PC-3 (cell line): ENCODE measurements at regions not wholly inside any gene's neighbourhood (a gene's known extent, or its start where the extent isn't known, plus 50 kb on each side); places are given as distances from the start of the nearest gene placed in this dataset.

Experiments
- EZH2 ChIP-seq: fragments of 300-600 bp; sonication (generic); IDR thresholded peaks from one replicate; pipeline ENCODE4 v1.6.1; 2017; ENCODE audit warnings: antibody characterized with exemption, mild to moderate bottlenecking, low read length; ENCODE audit not compliant: unreplicated experiment
- EZH2phosphoT487 ChIP-seq: fragments of 300-600 bp; sonication (generic); IDR thresholded peaks from 2 replicates; pipeline ENCODE4 v1.6.1; 2018; ENCODE audit warnings: mild to moderate bottlenecking, antibody characterized with exemption, low read length, borderline replicate concordance
- TF ChIP-seq, protein P1 (sequence below): fragments of 300-600 bp; sonication (generic); conservative IDR thresholded peaks from 2 replicates; pipeline ENCODE4 v1.5.1; 2017; ENCODE audit warnings: antibody characterized with exemption, low read depth, mild to moderate bottlenecking, low read length

DNA sequence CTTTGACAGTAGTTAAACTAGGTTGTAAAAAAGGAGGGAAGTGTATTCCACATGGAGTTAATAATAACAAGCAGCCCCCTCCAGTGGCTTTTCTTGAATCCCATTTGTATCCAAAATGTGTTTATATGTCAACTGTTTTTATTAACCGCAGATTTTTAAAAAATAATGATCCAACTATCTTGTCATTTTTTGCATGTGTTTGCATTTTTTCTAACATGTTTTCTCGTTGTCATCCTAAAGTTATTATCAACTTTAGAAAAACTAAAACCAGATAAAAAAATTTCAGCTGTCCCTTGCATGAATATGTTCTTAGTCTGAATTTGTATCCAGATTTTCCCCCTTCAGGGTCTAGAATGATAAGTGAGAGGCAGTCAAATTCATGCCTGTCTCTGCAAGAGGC, 1063.3 kb downstream of the BCL11A start:
- TF ChIP-seq EZH2 (no peak), EZH2phosphoT487 (no peak)
- TF ChIP-seq, protein P1, sequence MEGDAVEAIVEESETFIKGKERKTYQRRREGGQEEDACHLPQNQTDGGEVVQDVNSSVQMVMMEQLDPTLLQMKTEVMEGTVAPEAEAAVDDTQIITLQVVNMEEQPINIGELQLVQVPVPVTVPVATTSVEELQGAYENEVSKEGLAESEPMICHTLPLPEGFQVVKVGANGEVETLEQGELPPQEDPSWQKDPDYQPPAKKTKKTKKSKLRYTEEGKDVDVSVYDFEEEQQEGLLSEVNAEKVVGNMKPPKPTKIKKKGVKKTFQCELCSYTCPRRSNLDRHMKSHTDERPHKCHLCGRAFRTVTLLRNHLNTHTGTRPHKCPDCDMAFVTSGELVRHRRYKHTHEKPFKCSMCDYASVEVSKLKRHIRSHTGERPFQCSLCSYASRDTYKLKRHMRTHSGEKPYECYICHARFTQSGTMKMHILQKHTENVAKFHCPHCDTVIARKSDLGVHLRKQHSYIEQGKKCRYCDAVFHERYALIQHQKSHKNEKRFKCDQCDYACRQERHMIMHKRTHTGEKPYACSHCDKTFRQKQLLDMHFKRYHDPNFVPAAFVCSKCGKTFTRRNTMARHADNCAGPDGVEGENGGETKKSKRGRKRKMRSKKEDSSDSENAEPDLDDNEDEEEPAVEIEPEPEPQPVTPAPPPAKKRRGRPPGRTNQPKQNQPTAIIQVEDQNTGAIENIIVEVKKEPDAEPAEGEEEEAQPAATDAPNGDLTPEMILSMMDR = no peak
